Transverse colon (tissue), 4 donors: ENCODE measurements at regions not wholly inside any gene's neighbourhood (a gene's known extent, or its start where the extent isn't known, plus 50 kb on each side); places are given as distances from the start of the nearest gene placed in this dataset.

Source experiments
- DNase-seq: peaks from one replicate; pipeline ENCODE4 v3.0.0-alpha.2; 2019
- H3K27ac ChIP-seq, 4 donors: fragments of 200-600 bp; sonication (generic); 2 replicates each; pipeline ENCODE4 v1.5.1; 2016 to 2018; ENCODE audit warnings: inconsistent platforms in 4 of 4
- H3K27me3 ChIP-seq: fragments of 200-600 bp; sonication (generic); 2 replicates; pipeline ENCODE4 v1.5.1; 2017; ENCODE audit warnings: inconsistent platforms
- H3K36me3 ChIP-seq, 4 donors: fragments of 200-600 bp; sonication (generic); 2 replicates each; pipeline ENCODE4 v1.5.1; 2017 to 2019; ENCODE audit warnings: inconsistent platforms in 4 of 4
- H3K4me1 ChIP-seq, 4 donors: fragments of 200-600 bp; sonication (generic); 2 replicates each; pipeline ENCODE4 v1.5.1; 2017 to 2020; ENCODE audit warnings: inconsistent platforms in 4 of 4
- H3K4me3 ChIP-seq, 4 donors: fragments of 200-600 bp; sonication (generic); 1 replicate in 1 of 4; 2 replicates in 3 of 4; pipeline versions ENCODE4 v1.5.1 to v1.6.1; 2017 to 2019; ENCODE audit warnings: inconsistent platforms in 4 of 4
- H3K9me3 ChIP-seq, 2 donors: fragments of 200-600 bp; sonication (generic); 2 replicates each; pipeline ENCODE4 v1.5.1; 2017 to 2019; ENCODE audit warnings: inconsistent platforms in 2 of 2
- CTCF ChIP-seq, 5 experiments: fragments of 200-600 bp in 3 of 5; fragments of 450-650 bp in 2 of 5; sonication (generic) in 3 of 5; IDR thresholded peaks; 1 replicate in 2 of 5; 2 replicates in 3 of 5; pipeline ENCODE4 v1.5.1; 2016 to 2017; ENCODE audit warnings: antibody characterized with exemption in 5 of 5, inconsistent platforms in 3 of 5, mild to moderate bottlenecking in 2 of 5, moderate library complexity in 1 of 5
- EP300 ChIP-seq: sonication (generic); formaldehyde crosslinking; IDR thresholded peaks from one replicate; pipeline ENCODE4 v1.6.1; 2017; ENCODE audit warnings: antibody characterized with exemption, low read depth
- POLR2A ChIP-seq: fragments of 450-650 bp; IDR thresholded peaks from one replicate; pipeline ENCODE4 v1.6.1; 2016; ENCODE audit warnings: antibody characterized with exemption, mild to moderate bottlenecking, moderate library complexity
- POLR2AphosphoS5 ChIP-seq, 3 donors: sonication (generic); formaldehyde crosslinking; IDR thresholded peaks; one replicate each; pipeline ENCODE4 v1.6.1; 2016; ENCODE audit warnings: antibody characterized with exemption in 3 of 3
- WGBS, 2 donors: methylation state at CpG; one replicate each; pipeline ENCODE4 v1.1.5; 2018; ENCODE audit warnings: low coverage in 1 of 2; 5-methylcytosine and 5-hydroxymethylcytosine counted together
- in situ Hi-C, 4 donors: fragments of 200-750 bp; cut with MboI; loops; one replicate each; pipeline versions ENCODE4 v1.15.0 to v1.15.1; 2017; ENCODE audit warnings: low sequenced_read_pairs in 3 of 4, low pct_ligation_motif_present in 1 of 4, low pct_unique_long_range_greater_than_20kb in 1 of 4
- intact Hi-C: fragments of 100-400 bp; cut with DNase I; formaldehyde crosslinking; loops from one replicate; pipeline ENCODE4 v1.15.1; 2023; ENCODE audit warnings: low total_unique reads

DNA sequence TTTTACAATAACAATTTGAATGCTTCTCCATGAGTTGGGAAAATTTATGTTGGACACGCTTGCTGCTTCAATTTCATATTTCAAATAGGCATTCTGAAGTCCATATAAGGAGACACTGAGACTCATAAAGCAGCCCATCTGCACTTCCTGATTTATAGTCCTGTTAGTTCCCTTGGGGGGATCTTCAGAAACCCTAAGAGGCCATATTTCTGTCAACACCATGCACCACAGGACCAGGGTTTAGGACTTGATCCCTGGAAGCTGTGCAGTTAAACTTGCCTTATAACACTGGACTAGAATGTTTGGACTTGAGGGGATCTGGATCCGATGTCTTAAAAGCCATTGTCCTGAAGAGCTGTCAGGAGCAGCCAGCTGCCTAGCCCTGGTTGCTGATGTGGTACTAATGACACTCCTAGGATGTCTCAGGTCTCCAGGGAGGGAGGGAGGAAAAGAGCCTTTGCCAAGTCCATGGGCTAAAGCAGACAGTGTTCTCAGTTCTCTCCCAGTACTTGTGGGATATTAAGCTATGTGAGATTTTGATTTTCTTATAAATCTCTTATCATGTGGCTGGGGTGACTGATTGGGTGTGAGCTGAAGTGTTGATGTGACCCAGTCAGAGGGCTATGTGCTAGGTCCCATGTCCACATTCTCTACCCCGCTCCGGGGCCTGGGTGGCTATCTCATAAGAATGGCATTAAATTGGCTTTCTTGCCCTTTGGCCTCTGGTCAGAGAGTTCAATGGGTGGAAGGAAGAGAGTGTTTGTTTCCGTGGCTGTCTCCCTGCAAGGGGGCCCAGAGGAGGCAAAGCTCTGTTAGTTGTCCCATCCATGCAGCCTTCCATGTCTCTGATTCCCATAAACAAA is 399.8 kb downstream of the OSTF1 start:
- WGBS, 2 donors = 64 to 83% methylated on average over 2 to 5 of the region's 5 CpGs
- no peak overlapping the region for H3K4me3 ChIP-seq
- no peaks in the 10 kb centered on the region for H3K4me1 ChIP-seq
- H3K27me3 ChIP-seq = no peaks in the 10 kb centered on the region
- no peaks in the 10 kb centered on the region for H3K36me3 ChIP-seq
- in situ Hi-C loops (no loop called here), intact Hi-C loops (no loop called here)
- no peak for DNase-seq
- no peaks in the 10 kb centered on the region for H3K9me3 ChIP-seq
- H3K27ac ChIP-seq = no peak overlapping the region
- TF ChIP-seq CTCF (IDR thresholded peaks at IDR 0.05) = no peak
- TF ChIP-seq POLR2AphosphoS5 (IDR thresholded peaks at IDR 0.05) = no peak
- no peak for TF ChIP-seq POLR2A
- TF ChIP-seq EP300 = no peak

DNA sequence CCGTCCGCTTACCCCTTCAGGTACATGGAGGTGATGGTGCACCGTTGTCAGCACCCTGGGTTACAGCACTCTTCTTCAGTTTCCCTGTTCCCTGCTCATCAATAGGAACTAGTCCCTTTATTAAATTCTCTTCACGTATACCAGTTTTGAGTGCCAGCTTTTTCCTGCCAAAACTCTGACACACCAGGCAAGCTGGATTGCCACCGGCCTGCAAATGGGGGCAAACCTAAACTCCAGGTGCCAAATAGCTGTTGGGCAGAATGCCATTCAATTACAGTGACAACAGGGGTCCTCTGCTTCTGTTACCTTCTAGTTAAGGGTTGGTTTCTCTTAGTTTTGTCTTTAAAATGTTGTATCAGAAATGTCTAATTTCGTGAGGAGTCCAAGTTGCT is 400.4 kb downstream of the OSTF1 start:
- no peak overlapping the region for H3K27ac ChIP-seq
- H3K36me3 ChIP-seq = no peaks in the 10 kb centered on the region
- 72 to 81% methylated on average over 5 to 6 of the region's 6 CpGs for WGBS, 2 donors
- no peak for DNase-seq
- intact Hi-C loops = no loop called here
- in situ Hi-C loops = no loop called here
- TF ChIP-seq CTCF (IDR thresholded peaks at IDR 0.05) = no peak
- no peak for TF ChIP-seq POLR2AphosphoS5 (IDR thresholded peaks at IDR 0.05)
- TF ChIP-seq EP300 = no peak
- no peak for TF ChIP-seq POLR2A
- no peak overlapping the region for H3K4me3 ChIP-seq
- no peaks in the 10 kb centered on the region for H3K4me1 ChIP-seq
- no peaks in the 10 kb centered on the region for H3K27me3 ChIP-seq
- no peaks in the 10 kb centered on the region for H3K9me3 ChIP-seq

- Histone ChIP-seq H3K27ac (no peak overlapping the region), H3K36me3 (no peaks in the 10 kb centered on the region), H3K4me1 (no peaks in the 10 kb centered on the region), H3K4me3 (no peak overlapping the region), H3K9me3 (no peaks in the 10 kb centered on the region), H3K27me3 (no peaks in the 10 kb centered on the region)
- WGBS, 2 donors = 64 to 71% methylated on average over 1 to 2 of the region's 2 CpGs
- TF ChIP-seq CTCF (IDR thresholded peaks at IDR 0.05) (no peak), EP300 (no peak), POLR2A (no peak), POLR2AphosphoS5 (IDR thresholded peaks at IDR 0.05) (no peak)
- in situ Hi-C loops = no loop called here
- intact Hi-C loops = no loop called here
- no peak for DNase-seq
These were observed 400.1 kb upstream of the PCSK5 start for GRCh38 chr9:75490326-75490725.

DNA sequence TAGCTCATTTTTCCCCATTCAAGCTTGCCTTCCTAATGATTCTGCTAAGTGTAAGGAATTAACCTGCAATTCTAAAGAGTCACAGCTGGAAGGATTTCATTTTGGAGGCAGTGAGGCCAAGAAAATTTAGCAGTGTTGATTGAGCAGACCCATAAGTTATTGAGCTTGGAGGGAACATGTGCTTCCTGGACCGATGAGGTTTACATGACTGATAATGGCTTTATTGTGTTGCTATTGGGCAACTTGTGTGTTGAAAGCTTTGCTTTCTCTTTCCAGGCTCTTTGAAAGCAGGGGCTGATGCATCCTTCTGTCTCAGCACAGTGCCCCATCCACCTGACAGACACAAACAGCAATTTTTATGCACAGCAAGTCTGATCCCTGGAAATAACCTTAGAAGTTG is 398.9 kb upstream of the PCSK5 start:
- no peak for DNase-seq
- intact Hi-C loops (no loop called here), in situ Hi-C loops (no loop called here)
- no peak for TF ChIP-seq CTCF (IDR thresholded peaks at IDR 0.05)
- TF ChIP-seq EP300 = no peak
- no peak for TF ChIP-seq POLR2AphosphoS5 (IDR thresholded peaks at IDR 0.05)
- TF ChIP-seq POLR2A = no peak
- Histone ChIP-seq H3K27me3 (no peaks in the 10 kb centered on the region), H3K4me1 (no peaks in the 10 kb centered on the region), H3K9me3 (no peaks in the 10 kb centered on the region), H3K27ac (no peak overlapping the region), H3K4me3 (no peak overlapping the region), H3K36me3 (no peaks in the 10 kb centered on the region)
- WGBS, 2 donors = 30% methylated on average over 1 of the region's 1 CpG; no CpG with 5 or more reads in 1 of the 2 donors
